ENCODE measurements at regions not wholly inside any gene's neighbourhood (a gene's known extent, or its start where the extent isn't known, plus 50 kb on each side); places are given as distances from the start of the nearest gene placed in this dataset.
A peak's percentile ranks its signal among the peaks of the same experiment; 100 is the strongest.

GRCh38 chr2:172370821-172371455 lies 56.4 kb upstream of the ITGA6 start:
- TF ChIP-seq CTCF (IDR thresholded peaks at IDR 0.05; ENCODE audit: low read depth, low read length): no peak
- DNase-seq: no peak
- no peaks in the 10 kb centered on the region for H3K9me3 ChIP-seq
- no peaks in the 10 kb centered on the region for H3K36me3 ChIP-seq
- H3K27me3 ChIP-seq: no peaks in the 10 kb centered on the region
- no peak overlapping the region for H3K4me3 ChIP-seq (ENCODE audit: low read depth, low read length)
- H3K4me1 ChIP-seq: peaks cover 3% of the 10 kb centered on the region

GRCh38 chr2:172372436-172372835 lies 55.0 kb upstream of the ITGA6 start:
- no peaks in the 10 kb centered on the region for H3K27me3 ChIP-seq
- H3K4me3 ChIP-seq (ENCODE audit: low read depth, low read length): no peak overlapping the region
- no peaks in the 10 kb centered on the region for H3K9me3 ChIP-seq
- no peaks in the 10 kb centered on the region for H3K36me3 ChIP-seq
- DNase-seq: peak; percentile 18
- TF ChIP-seq CTCF (IDR thresholded peaks at IDR 0.05; ENCODE audit: low read depth, low read length): no peak
- H3K4me1 ChIP-seq: peaks cover 3% of the 10 kb centered on the region

GRCh38 chr2:172373076-172373475 lies 54.3 kb upstream of the ITGA6 start:
- Histone ChIP-seq H3K9me3 (no peaks in the 10 kb centered on the region), H3K36me3 (no peaks in the 10 kb centered on the region), H3K4me1 (peaks cover 3% of the 10 kb centered on the region), H3K4me3 (ENCODE audit: low read depth, low read length) (no peak overlapping the region), H3K27me3 (no peaks in the 10 kb centered on the region)
- TF ChIP-seq CTCF (IDR thresholded peaks at IDR 0.05; ENCODE audit: low read depth, low read length): no peak
- no peak for DNase-seq

- TF ChIP-seq CTCF (IDR thresholded peaks at IDR 0.05; ENCODE audit: low read depth, low read length): no peak
- DNase-seq: no peak
- no peaks in the 10 kb centered on the region for H3K36me3 ChIP-seq
- peaks cover 3% of the 10 kb centered on the region for H3K4me1 ChIP-seq
- no peaks in the 10 kb centered on the region for H3K9me3 ChIP-seq
- H3K27me3 ChIP-seq: no peaks in the 10 kb centered on the region
- no peak overlapping the region for H3K4me3 ChIP-seq (ENCODE audit: low read depth, low read length)
Observed at GRCh38 chr2:172373766-172374165, 53.6 kb upstream of the ITGA6 start.

- H3K4me3 ChIP-seq (ENCODE audit: low read depth, low read length): no peak overlapping the region
- no peaks in the 10 kb centered on the region for H3K9me3 ChIP-seq
- H3K4me1 ChIP-seq: peaks cover 3% of the 10 kb centered on the region
- no peaks in the 10 kb centered on the region for H3K27me3 ChIP-seq
- no peak for DNase-seq
- no peaks in the 10 kb centered on the region for H3K36me3 ChIP-seq
- no peak for TF ChIP-seq CTCF (IDR thresholded peaks at IDR 0.05; ENCODE audit: low read depth, low read length)
Observed at GRCh38 chr2:172374318-172375240, 52.8 kb upstream of the ITGA6 start.

GRCh38 chr2:172375251-172375650 lies 52.1 kb upstream of the ITGA6 start:
- no peak overlapping the region for H3K4me3 ChIP-seq (ENCODE audit: low read depth, low read length)
- no peaks in the 10 kb centered on the region for H3K27me3 ChIP-seq
- H3K4me1 ChIP-seq: peaks cover 3% of the 10 kb centered on the region
- H3K36me3 ChIP-seq: no peaks in the 10 kb centered on the region
- no peaks in the 10 kb centered on the region for H3K9me3 ChIP-seq
- no peak for DNase-seq
- TF ChIP-seq CTCF (IDR thresholded peaks at IDR 0.05; ENCODE audit: low read depth, low read length): no peak

Measured in BE2C (cell line).